Caco-2 (cell line): ENCODE measurements at regions not wholly inside any gene's neighbourhood (a gene's known extent, or its start where the extent isn't known, plus 50 kb on each side); places are given as distances from the start of the nearest gene placed in this dataset.

ENCODE experiments used
- BruUV-seq: library from RNA; stranded (reverse); fragments of 400-500 nt; replicated peaks from 2 replicates; lab custom pipeline; 2021; lab: Mats Ljungman, UMichigan
- CTCF ChIA-PET: fragments of 300-600 bp; sonication (Branson Sonifier 250); formaldehyde crosslinking; loops from one replicate; lab custom pipeline; 2022; ENCODE audit warnings: antibody characterized with exemption; lab: Charles Lee
- POLR2A ChIA-PET: fragments of 300-600 bp; sonication (Branson Sonifier 250); formaldehyde crosslinking; loops from one replicate; lab custom pipeline; 2022; ENCODE audit warnings: antibody characterized with exemption; lab: Charles Lee
- DNase-seq, 2 experiments: peaks; one replicate each; pipeline versions ENCODE4 v3.0.0 to v3.0.0-alpha.2; 2020 to 2022
- H3K27me3 ChIP-seq: replicated peaks from 2 replicates; pipeline ENCODE4 v1.6.0; 2011; ENCODE audit warnings: low read length; ENCODE audit not compliant: control insufficient read depth, insufficient read depth
- H3K36me3 ChIP-seq: 2 replicates; pipeline ENCODE4 v1.5.1; 2011; ENCODE audit warnings: low read length; ENCODE audit not compliant: control insufficient read depth, insufficient read depth
- H3K4me1 ChIP-seq: fragments of 250-450 bp; sonication (Bioruptor Pico); 2 replicates; pipeline ENCODE4 v1.5.1; 2020; ENCODE audit warnings: mild to moderate bottlenecking
- H3K4me3 ChIP-seq: 2 replicates; pipeline ENCODE4 v1.5.1; 2011; ENCODE audit warnings: low read depth, mild to moderate bottlenecking, control low read depth, low read length
- H3K9me3 ChIP-seq: fragments of 250-450 bp; sonication (Bioruptor Pico); 2 replicates; pipeline ENCODE4 v1.5.1; 2020; ENCODE audit warnings: mild to moderate bottlenecking, moderate library complexity
- H3K27ac Mint-ChIP-seq: one replicate; pipeline ENCODE4 v1.8.0; 2022; ENCODE audit warnings: mixed read lengths; ENCODE audit not compliant: unreplicated experiment
- H3K27me3 Mint-ChIP-seq: one replicate; pipeline ENCODE4 v1.8.0; 2022; ENCODE audit warnings: mixed read lengths; ENCODE audit not compliant: insufficient read depth, unreplicated experiment
- H3K36me3 Mint-ChIP-seq: one replicate; pipeline ENCODE4 v1.8.0; 2022; ENCODE audit warnings: mild to moderate bottlenecking, mixed read lengths; ENCODE audit not compliant: insufficient read depth, unreplicated experiment
- H3K4me1 Mint-ChIP-seq: one replicate; pipeline ENCODE4 v1.8.0; 2022; ENCODE audit warnings: low read depth, mixed read lengths; ENCODE audit not compliant: unreplicated experiment
- H3K4me3 Mint-ChIP-seq: one replicate; pipeline ENCODE4 v1.8.0; 2022; ENCODE audit warnings: mild to moderate bottlenecking, moderate library complexity, mixed read lengths; ENCODE audit not compliant: unreplicated experiment
- H3K9me3 Mint-ChIP-seq: one replicate; pipeline ENCODE4 v1.8.0; 2022; ENCODE audit warnings: mixed read lengths; ENCODE audit not compliant: unreplicated experiment
- CTCF ChIP-seq, 2 experiments: fragments of 200-600 bp in 1 of 2; IDR thresholded peaks; 1 replicate in 1 of 2; 2 replicates in 1 of 2; pipeline versions ENCODE4 v1.5.1 to v1.8.0; 2011 to 2022; ENCODE audit warnings: antibody characterized with exemption in 1 of 2, control low read depth in 1 of 2, inconsistent platforms in 1 of 2, low read depth in 1 of 2, low read length in 1 of 2, mild to moderate bottlenecking in 1 of 2, moderate library complexity in 1 of 2; ENCODE audit not compliant: insufficient read depth in 1 of 2, severe bottlenecking in 1 of 2, unreplicated experiment in 1 of 2
- intact Hi-C: fragments of 100-400 bp; cut with micrococcal nuclease; formaldehyde crosslinking; loops from one replicate; pipeline ENCODE4 v1.10.0; 2022; ENCODE audit not compliant: unreplicated experiment

GRCh38 chr5:7043797-7044196 is 330.6 kb downstream of the TENT4A start:
- H3K4me3 ChIP-seq, result no peak overlapping the region
- no peaks in the 10 kb centered on the region for H3K36me3 Mint-ChIP-seq
- ChIA-PET CTCF (no interaction called here), POLR2A (no interaction called here)
- no peaks in the 10 kb centered on the region for H3K9me3 ChIP-seq
- DNase-seq, result no peak
- no peaks in the 10 kb centered on the region for H3K4me1 ChIP-seq
- no peak for TF ChIP-seq CTCF (IDR thresholded peaks at IDR 0.05; ENCODE audit: insufficient read depth in 1 of 2, low read depth in 1 of 2, low read length in 1 of 2, severe bottlenecking in 1 of 2, unreplicated experiment in 1 of 2)
- H3K27me3 Mint-ChIP-seq, result peaks cover 11% of the 10 kb centered on the region
- no TSS peak for BruUV-seq
- H3K4me1 Mint-ChIP-seq, result no peaks in the 10 kb centered on the region
- no peaks in the 10 kb centered on the region for H3K36me3 ChIP-seq
- intact Hi-C loops, result no loop called here
- H3K4me3 Mint-ChIP-seq, result no peak overlapping the region
- H3K9me3 Mint-ChIP-seq, result no peaks in the 10 kb centered on the region
- H3K27ac Mint-ChIP-seq, result no peak overlapping the region
- H3K27me3 ChIP-seq, result no peaks in the 10 kb centered on the region

- Histone ChIP-seq H3K9me3 (no peaks in the 10 kb centered on the region), H3K4me3 (no peak overlapping the region), H3K36me3 (no peaks in the 10 kb centered on the region), H3K27me3 (no peaks in the 10 kb centered on the region), H3K4me1 (no peaks in the 10 kb centered on the region)
- ChIA-PET CTCF (no interaction called here), POLR2A (no interaction called here)
- Mint-ChIP-seq H3K4me3 (no peak overlapping the region), H3K9me3 (no peaks in the 10 kb centered on the region), H3K36me3 (no peaks in the 10 kb centered on the region), H3K27me3 (peaks cover 8% of the 10 kb centered on the region), H3K27ac (no peak overlapping the region), H3K4me1 (no peaks in the 10 kb centered on the region)
- BruUV-seq, result no TSS peak
- TF ChIP-seq CTCF (IDR thresholded peaks at IDR 0.05; ENCODE audit: insufficient read depth in 1 of 2, low read depth in 1 of 2, low read length in 1 of 2, severe bottlenecking in 1 of 2, unreplicated experiment in 1 of 2), result no peak
- intact Hi-C loops, result no loop called here
- no peak for DNase-seq
Measured at GRCh38 chr5:7047511-7048261, 334.5 kb downstream of the TENT4A start.

GRCh38 chr5:7050986-7051385 is 337.8 kb downstream of the TENT4A start:
- ChIA-PET CTCF (no interaction called here), POLR2A (no interaction called here)
- BruUV-seq, result no TSS peak
- no peak overlapping the region for H3K4me3 Mint-ChIP-seq
- H3K27ac Mint-ChIP-seq, result no peak overlapping the region
- no peak for TF ChIP-seq CTCF (IDR thresholded peaks at IDR 0.05; ENCODE audit: insufficient read depth in 1 of 2, low read depth in 1 of 2, low read length in 1 of 2, severe bottlenecking in 1 of 2, unreplicated experiment in 1 of 2)
- no peak for DNase-seq
- H3K4me3 ChIP-seq, result no peak overlapping the region
- no peaks in the 10 kb centered on the region for H3K9me3 ChIP-seq
- intact Hi-C loops, result no loop called here
- H3K36me3 ChIP-seq, result no peaks in the 10 kb centered on the region
- H3K9me3 Mint-ChIP-seq, result peaks cover 12% of the 10 kb centered on the region
- no peaks in the 10 kb centered on the region for H3K4me1 ChIP-seq
- H3K4me1 Mint-ChIP-seq, result no peaks in the 10 kb centered on the region
- no peaks in the 10 kb centered on the region for H3K36me3 Mint-ChIP-seq
- H3K27me3 Mint-ChIP-seq, result peaks cover 8% of the 10 kb centered on the region
- no peaks in the 10 kb centered on the region for H3K27me3 ChIP-seq
